Psoas muscle (tissue), 7 donors: ENCODE measurements at regions not wholly inside any gene's neighbourhood (a gene's known extent, or its start where the extent isn't known, plus 50 kb on each side); places are given as distances from the start of the nearest gene placed in this dataset.

ENCODE experiments used
- ATAC-seq, 4 donors: fragments of 200-7000 bp; cut with Tn5 transposase; one replicate each; pipeline ENCODE4 v1.9.1; 2020; ENCODE audit warnings: moderate library complexity in 3 of 4, mild to moderate bottlenecking in 2 of 4
- DNase-seq, 2 donors: peaks; one replicate each; pipeline ENCODE4 v3.0.0-alpha.2; 2020
- H3K27ac ChIP-seq: fragments of 200-600 bp; one replicate; pipeline ENCODE4 v1.8.0; 2022
- H3K27me3 ChIP-seq, 3 donors: fragments of 200-600 bp in 1 of 3; one replicate each; pipeline versions ENCODE4 v1.6.1 to v1.8.0; 2013 to 2022; ENCODE audit warnings: low read length in 2 of 3, mild to moderate bottlenecking in 2 of 3, moderate library complexity in 1 of 3; ENCODE audit not compliant: insufficient read depth in 3 of 3
- H3K36me3 ChIP-seq, 2 donors: fragments of 200-600 bp in 1 of 2; one replicate each; pipeline versions ENCODE4 v1.6.1 to v1.8.0; 2013 to 2022; ENCODE audit warnings: low read depth in 1 of 2, mild to moderate bottlenecking in 1 of 2, moderate library complexity in 1 of 2; ENCODE audit not compliant: insufficient read depth in 1 of 2
- H3K4me1 ChIP-seq: fragments of 200-600 bp; one replicate; pipeline ENCODE4 v1.8.0; 2022
- H3K4me3 ChIP-seq: fragments of 200-600 bp; one replicate; pipeline ENCODE4 v1.8.0; 2022; ENCODE audit warnings: mild to moderate bottlenecking
- H3K9me3 ChIP-seq: fragments of 200-600 bp; one replicate; pipeline ENCODE4 v1.8.0; 2022
- CTCF ChIP-seq: fragments of 200-600 bp; IDR thresholded peaks from one replicate; pipeline ENCODE4 v1.8.0; 2022; ENCODE audit warnings: antibody characterized with exemption
- WGBS, 3 donors: extraction: QIAGEN DNeasy Blood & Tissue Kit; methylation state at CpG; one replicate each; pipeline versions ENCODE4 v1.1.6 to v1.1.7; 2013; 5-methylcytosine and 5-hydroxymethylcytosine counted together
- intact Hi-C, 2 donors: fragments of 100-400 bp; cut with DNase I; formaldehyde crosslinking; loops; one replicate each; pipeline versions ENCODE4 v1.11.0 to v1.14.2; 2022
- donor health status: healthy with polysubstance abuse.
- donor health status: DM: no; HTN: no; CAD: no; lungs with moderate emphysema.
- donor health status: Bipolar disorder and iron deficiency.
- donor health status: healthy.
- donor health status: DM: yes; HTN: yes; CAD: no.
- donor health status: DM: no; HTN: no; CAD: no.
- donor health status: DM: yes; HTN: yes; CAD: no.

- H3K4me1 ChIP-seq, result no peaks in the 10 kb centered on the region
- 68 to 75% (median 70%) methylated on average over 9 of the region's 9 CpGs for WGBS, 3 donors
Measured at GRCh38 chr4:153065276-153065675, 129.2 kb downstream of the FHDC1 start.

GRCh38 chr4:153067376-153067775 is 131.3 kb downstream of the FHDC1 start:
- DNase-seq (no peak), ATAC-seq (no peak)
- Histone ChIP-seq H3K9me3 (no peaks in the 10 kb centered on the region), H3K27ac (no peak overlapping the region), H3K4me1 (no peaks in the 10 kb centered on the region), H3K36me3 (no peaks in the 10 kb centered on the region), H3K27me3 (no peaks in the 10 kb centered on the region), H3K4me3 (no peak overlapping the region)
- WGBS, 3 donors, result 40 to 59% (median 43%) methylated on average over 1 of the region's 1 CpG
- intact Hi-C loops, result no loop called here
- no peak for TF ChIP-seq CTCF

More at GRCh38 chr4:153065276-153065675, 129.2 kb downstream of the FHDC1 start:
- Histone ChIP-seq H3K27ac (no peak overlapping the region), H3K27me3 (no peaks in the 10 kb centered on the region), H3K36me3 (no peaks in the 10 kb centered on the region), H3K9me3 (no peaks in the 10 kb centered on the region), H3K4me3 (no peak overlapping the region)
- DNase-seq, result no peak
- no peak for ATAC-seq
- intact Hi-C loops, result no loop called here
- no peak for TF ChIP-seq CTCF

- Histone ChIP-seq H3K9me3 (no peaks in the 10 kb centered on the region), H3K27ac (no peak overlapping the region), H3K36me3 (no peaks in the 10 kb centered on the region), H3K4me3 (no peak overlapping the region), H3K27me3 (no peaks in the 10 kb centered on the region), H3K4me1 (no peaks in the 10 kb centered on the region)
- intact Hi-C loops, result no loop called here
- TF ChIP-seq CTCF, result no peak
- DNase-seq (no peak), ATAC-seq (no peak)
- 89 to 94% (median 93%) methylated on average over 7 of the region's 7 CpGs for WGBS, 3 donors
Measured at GRCh38 chr4:153068751-153069150, 132.6 kb downstream of the FHDC1 start.

GRCh38 chr4:153071958-153072598 is 132.2 kb upstream of the TRIM2 start:
- intact Hi-C loops, result no loop called here
- Histone ChIP-seq H3K4me3 (no peak overlapping the region), H3K27me3 (no peaks in the 10 kb centered on the region), H3K4me1 (no peaks in the 10 kb centered on the region), H3K27ac (no peak overlapping the region), H3K9me3 (no peaks in the 10 kb centered on the region), H3K36me3 (no peaks in the 10 kb centered on the region)
- no peak for TF ChIP-seq CTCF
- no peak for DNase-seq
- no peak for ATAC-seq

- Histone ChIP-seq H3K36me3 (no peaks in the 10 kb centered on the region), H3K4me1 (no peaks in the 10 kb centered on the region), H3K9me3 (no peaks in the 10 kb centered on the region), H3K27ac (no peak overlapping the region), H3K27me3 (no peaks in the 10 kb centered on the region), H3K4me3 (no peak overlapping the region)
- intact Hi-C loops, result no loop called here
- ATAC-seq, result no peak
- TF ChIP-seq CTCF, result no peak
- DNase-seq, result no peak
Measured at GRCh38 chr4:153072661-153073060, 131.6 kb upstream of the TRIM2 start.
